HG02938 (cell line): ENCODE measurements at regions not wholly inside any gene's neighbourhood (a gene's known extent, or its start where the extent isn't known, plus 50 kb on each side); places are given as distances from the start of the nearest gene placed in this dataset.
"Not testable (repeated sequence)": the region's sequence is repeated elsewhere in the genome, so short reads cannot be mapped to it uniquely, and the experiment has no call there.

Source experiments
- ATAC-seq: cut with Tn5 transposase; IDR thresholded peaks from one replicate; pipeline ENCODE4 v1.9.1; 2021; ENCODE audit warnings: mild to moderate bottlenecking, moderate library complexity; ENCODE audit not compliant: unreplicated experiment

- no peak for ATAC-seq
These were observed 105.1 kb upstream of the FOXN2 start for GRCh38 chr2:48209214-48209885.

DNA sequence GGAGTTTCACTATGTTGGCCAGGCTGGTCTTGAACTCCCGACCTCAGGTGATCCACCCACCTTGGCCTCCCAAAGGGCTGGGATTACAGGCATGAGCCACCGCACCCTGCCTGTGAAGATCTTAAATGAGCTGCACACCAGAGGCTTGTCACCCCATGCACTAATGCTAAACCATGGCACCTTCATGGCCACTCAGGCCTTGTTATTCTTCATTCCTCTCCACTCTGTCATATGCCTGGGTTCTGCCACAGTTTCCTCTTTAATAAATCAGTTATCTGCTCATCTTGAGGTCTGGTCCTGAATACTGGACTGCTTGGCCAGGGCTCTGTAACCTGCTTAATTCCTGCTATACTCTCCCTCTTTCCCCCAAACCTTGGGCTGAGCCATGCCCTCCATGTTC is 104.3 kb upstream of the FOXN2 start:
- no peak for ATAC-seq

DNA sequence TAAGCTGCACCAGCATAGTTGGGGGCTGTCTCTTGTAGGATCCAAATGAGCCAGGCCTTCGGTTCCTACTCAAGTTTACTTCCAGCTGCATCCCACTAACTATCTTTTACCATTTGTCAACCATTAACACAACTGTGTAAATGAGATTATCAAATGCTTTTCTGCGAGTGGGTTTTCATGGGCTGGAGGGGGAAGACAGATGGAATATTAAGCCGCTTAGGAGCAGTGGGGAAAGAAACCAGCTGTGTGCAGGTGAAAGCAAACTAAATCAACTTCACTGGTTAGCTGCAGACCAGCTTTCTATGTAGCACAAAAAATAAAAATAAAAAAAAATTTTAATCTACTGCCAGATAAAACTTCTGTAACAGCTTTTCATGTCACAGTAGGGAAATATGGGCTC is 100.8 kb upstream of the FOXN2 start:
- no peak for ATAC-seq

GRCh38 chr2:48218169-48218568 is 96.3 kb upstream of the FOXN2 start:
- no peak for ATAC-seq

DNA sequence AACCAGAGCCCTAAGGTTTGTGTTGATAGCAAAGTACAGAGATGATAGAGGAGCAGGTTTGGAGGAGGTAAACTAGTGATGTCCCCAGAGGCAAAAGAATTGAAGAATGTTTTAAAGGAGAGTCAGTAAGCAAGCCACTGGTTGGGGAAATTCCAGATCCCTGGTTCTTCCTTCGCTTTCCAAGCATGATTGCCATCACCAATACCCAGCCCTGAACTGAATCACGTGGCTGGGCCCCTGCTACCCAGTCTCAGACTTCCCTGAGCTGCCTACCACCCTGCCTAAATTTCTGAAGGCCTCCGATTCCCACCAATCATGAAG is 95.3 kb upstream of the FOXN2 start:
- no peak for ATAC-seq

DNA sequence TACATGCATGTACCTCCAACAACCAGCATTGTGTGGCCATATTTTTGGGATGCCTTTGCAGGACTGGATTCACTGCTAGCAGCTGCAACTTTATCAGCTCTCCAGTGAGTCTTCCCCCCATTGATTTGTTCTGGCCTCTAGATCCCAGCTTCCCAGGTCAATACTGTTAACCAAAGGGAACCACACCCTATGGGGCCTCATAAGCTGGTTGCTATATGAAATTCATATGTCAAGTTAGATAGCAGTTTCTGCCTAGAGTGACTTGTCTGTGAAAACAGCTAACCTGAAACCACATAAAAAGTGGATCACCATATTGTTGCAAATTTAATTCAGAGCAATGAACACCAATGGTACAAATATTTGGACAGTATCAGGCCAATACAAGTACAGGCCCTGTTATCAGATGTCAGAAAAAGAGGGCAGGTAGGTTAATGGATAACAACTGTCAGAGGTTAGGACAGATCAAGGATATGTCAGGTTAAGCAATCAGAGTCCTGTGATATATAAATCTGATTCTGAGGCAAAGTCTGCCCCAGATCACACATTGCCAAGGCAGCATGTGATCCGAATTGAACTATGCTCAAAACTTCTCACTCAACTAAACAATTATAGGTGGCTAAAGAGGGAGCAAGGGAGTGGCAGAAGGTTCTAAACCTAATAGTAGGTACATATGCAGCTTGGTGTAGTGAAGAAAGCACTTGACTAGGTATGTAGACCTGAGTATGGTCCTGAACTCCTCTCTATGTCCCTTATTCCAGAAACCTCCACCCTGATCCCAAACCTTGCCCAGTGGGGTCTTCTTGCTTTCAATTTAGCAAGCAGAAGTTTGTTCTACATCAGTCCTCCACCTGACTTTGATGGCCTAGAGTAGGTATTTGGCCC is 94.7 kb upstream of the FOXN2 start:
- no peak for ATAC-seq

DNA sequence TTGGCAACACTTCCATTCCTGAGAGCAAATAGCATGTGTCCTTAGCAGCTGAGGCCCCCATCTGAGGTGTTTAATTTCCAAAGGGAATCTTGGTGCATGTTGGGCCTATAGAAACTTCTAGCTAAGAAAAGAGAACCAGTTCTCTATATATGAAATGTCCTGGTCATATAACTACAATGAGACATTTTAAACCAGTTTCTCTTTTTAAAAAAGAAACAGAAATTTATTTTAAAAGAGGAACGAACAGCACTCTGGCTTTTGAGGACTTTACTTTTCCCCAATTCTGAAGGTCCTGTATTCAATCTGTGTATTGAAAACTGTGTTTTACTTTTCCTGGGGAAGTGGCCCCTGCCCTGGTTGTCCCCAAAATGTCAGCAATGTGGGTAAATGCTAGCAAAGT is 94.0 kb upstream of the FOXN2 start:
- ATAC-seq: no peak

DNA sequence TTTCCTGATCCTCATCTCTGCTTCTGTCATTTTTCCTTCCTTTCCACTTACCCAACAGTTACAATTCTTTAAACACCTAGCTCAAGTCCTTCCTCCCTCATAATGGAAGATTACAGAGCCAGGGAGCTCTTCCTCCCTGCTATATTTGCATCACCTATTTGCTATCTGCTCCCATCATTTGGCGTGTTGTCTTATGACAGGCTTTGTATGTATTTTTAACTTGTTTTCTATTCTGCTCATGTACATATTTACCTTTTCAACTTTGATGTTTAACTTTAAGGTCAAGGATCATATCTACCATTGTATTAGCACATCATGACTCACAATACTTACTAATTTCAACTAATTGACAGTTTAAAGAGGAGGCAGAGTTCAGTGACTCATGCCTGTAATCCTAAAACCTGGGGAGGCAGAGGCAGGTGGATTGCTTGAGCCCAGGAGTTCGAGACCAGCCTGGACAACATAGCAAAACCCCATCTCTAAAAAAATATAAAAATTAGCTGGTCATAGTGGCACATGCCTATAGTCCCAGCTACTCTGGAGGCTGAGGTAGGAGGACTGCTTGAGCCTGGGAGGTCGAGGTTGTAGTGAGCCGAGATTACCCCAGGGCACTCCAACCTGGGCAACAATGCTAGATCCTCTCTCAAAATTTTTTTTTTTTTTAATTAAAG is 92.5 kb upstream of the FOXN2 start:
- no peak for ATAC-seq

DNA sequence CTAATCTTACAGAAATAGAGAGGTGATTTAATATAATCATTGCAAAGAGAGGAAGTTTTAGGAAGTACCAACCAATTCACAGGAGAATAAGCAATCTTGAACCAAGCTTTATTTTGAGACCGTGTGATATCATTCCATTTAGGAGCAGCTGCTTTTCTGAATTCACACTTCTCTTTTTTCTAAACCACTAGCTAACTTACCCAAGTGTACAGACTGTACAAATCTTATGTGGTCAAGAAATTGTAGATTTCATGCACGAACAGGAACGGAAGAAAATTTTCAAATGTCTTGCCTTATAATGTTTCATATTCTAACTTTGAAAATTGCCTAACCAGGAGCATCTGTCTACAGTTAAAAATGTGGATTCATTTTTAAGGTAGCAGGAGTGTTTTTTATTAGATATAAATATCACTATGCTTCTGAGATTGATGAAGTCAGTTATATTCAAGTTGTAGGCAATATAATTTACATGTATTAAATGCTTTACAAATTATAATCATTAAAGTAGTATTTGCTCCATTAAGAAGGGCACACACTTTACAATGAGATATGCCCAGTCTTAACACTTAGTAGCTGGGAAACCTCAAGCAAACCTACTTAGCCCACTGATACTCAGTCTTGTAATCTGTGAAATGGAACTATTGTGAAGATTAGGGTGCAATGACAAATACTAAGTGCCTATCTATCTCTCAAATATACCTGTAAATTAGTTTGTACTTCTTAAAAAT is 86.7 kb upstream of the FOXN2 start:
- ATAC-seq: peak; percentile 79

DNA sequence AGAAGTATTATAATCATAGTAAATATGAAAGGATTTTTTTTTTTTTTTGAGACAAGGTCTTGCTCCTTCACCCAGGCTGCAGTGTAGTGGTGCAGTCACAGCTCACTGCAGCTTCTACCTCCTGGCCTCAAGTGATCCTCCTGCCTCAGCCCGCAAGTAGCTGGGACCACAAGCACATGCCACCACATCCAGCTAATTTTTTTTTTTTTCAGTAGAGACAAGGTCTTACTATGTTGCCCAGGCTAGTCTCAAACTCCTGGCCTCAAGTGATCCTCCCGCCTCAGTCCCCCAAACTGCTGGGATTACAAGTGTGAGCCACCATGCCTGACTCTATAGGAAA is 86.2 kb upstream of the FOXN2 start:
- ATAC-seq: no peak

DNA sequence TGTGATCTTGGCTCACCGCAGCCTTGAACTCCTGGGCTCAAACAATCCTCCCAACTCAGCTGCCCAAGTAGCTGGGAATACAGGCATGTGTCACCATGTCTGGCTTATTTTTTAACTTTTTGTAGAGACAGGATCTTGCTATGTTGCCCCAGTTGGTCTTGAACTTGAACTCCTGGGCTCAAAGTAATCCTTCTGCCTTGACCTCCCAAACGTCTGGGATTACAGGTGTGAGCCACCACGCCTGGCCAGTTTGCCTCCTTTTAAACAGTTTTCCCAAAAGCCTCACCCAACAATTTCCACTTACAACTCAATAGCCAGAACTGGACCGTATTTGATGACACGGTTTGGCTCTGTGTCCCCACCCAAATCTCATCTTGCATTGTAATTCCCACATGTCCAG is 85.4 kb upstream of the FOXN2 start:
- ATAC-seq: no peak

GRCh38 chr2:48230834-48231233 is 83.6 kb upstream of the FOXN2 start:
- ATAC-seq: no peak

- no peak for ATAC-seq
These were observed 82.1 kb upstream of the FOXN2 start for GRCh38 chr2:48232351-48232750.

- peak; percentile 65 for ATAC-seq
These were observed 81.5 kb upstream of the FOXN2 start for GRCh38 chr2:48233005-48233404.

DNA sequence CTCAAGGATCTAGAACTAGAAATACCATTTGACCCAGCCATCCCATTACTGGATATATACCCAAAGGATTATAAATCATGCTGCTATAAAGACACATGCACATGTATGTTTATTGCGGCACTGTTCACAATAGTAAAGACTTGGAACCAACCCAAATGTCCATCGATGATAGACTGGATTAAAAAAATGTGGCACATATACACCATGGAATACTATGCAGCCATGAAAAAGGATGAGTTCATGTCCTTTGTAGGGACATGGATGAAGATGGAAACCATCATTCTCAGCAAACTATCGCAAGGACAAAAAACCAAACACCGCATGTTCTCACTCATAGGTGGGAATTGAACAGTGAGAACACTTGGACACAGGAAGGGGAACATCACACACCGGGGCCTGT is 80.7 kb upstream of the FOXN2 start:
- not testable (repeated sequence) for ATAC-seq

GRCh38 chr2:48235076-48235475 is 79.4 kb upstream of the FOXN2 start:
- ATAC-seq: no peak

GRCh38 chr2:48238381-48238780 is 76.1 kb upstream of the FOXN2 start:
- ATAC-seq: no peak

GRCh38 chr2:48240912-48241311 is 73.6 kb upstream of the FOXN2 start:
- no peak for ATAC-seq

DNA sequence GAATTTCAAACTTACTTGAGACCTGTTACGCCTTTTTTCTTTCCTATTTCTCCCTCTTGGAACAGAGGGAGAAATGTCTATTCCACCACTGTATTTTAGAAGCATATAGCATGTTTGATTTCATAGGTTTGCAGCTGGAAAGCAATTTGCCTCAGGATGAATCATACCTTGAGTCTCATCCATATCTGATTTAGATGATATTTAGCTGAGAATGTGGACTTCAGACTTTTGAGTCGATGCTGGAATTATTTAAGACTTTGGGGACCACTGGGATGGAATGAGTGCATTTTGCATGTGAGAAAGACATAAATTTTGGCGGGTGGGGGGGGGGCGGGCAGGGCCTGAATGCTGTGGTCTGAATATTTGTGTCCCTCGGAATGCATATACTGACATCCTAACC is 67.3 kb upstream of the FOXN2 start:
- ATAC-seq: no peak

GRCh38 chr2:48248251-48248933 is 66.1 kb upstream of the FOXN2 start:
- ATAC-seq: peak; percentile 89

DNA sequence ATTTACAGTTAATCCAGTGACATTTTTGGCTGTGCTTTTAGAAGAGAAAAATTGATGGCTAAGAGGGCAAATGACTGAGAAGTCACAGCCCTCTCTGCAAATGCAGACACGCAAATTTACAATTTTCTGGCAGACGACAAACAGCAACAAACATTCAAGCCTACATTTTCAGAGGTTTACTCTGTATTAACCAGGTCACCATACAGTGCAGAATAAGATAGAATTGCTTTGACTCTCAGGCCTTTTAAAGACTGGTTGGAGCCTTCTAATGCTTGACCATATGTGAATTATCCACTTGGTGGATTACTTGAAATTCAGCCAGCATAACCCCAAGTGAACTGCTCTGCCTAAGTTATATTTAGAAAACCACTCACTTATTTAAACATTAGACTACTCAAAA is 65.5 kb upstream of the FOXN2 start:
- no peak for ATAC-seq
